Gastrocnemius medialis (tissue), 4 donors: ENCODE measurements at regions not wholly inside any gene's neighbourhood (a gene's known extent, or its start where the extent isn't known, plus 50 kb on each side); places are given as distances from the start of the nearest gene placed in this dataset.

Source experiments
- POLR2A ChIP-seq, 2 donors: fragments of 450-650 bp; IDR thresholded peaks; one replicate each; pipeline ENCODE4 v1.6.1; 2017; ENCODE audit warnings: antibody characterized with exemption in 2 of 2, mild to moderate bottlenecking in 2 of 2, moderate library complexity in 2 of 2
- TF ChIP-seq, protein P1 (sequence below), 5 experiments: fragments of 450-650 bp in 3 of 5; fragments of 200-600 bp in 2 of 5; sonication (generic) in 2 of 5; IDR thresholded peaks in 4 of 5; conservative IDR thresholded peaks in 1 of 5; 1 replicate in 4 of 5; 2 replicates in 1 of 5; pipeline ENCODE4 v1.5.1; 2016 to 2019; ENCODE audit warnings: antibody characterized with exemption in 5 of 5, mild to moderate bottlenecking in 3 of 5, moderate library complexity in 3 of 5

DNA sequence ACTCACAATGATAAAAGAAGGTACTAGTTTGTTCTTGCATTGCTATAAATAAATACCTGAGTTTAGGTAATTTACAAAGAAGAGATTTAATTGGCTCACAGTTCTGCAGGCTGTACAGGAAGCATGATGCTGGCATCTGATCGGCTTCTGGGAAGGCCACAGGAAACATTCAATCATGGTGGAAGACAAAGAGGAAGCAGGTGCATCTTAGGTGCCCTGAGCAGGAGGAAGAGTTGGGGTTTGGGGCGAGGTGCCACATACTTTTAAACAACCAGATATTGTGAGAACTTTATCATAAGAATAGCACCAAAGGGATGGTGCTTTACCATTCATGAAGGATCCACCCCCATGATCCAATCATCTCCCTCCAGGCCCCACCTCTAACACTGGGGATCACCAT is 752.6 kb upstream of the FLRT2 start:
- TF ChIP-seq, protein P1, sequence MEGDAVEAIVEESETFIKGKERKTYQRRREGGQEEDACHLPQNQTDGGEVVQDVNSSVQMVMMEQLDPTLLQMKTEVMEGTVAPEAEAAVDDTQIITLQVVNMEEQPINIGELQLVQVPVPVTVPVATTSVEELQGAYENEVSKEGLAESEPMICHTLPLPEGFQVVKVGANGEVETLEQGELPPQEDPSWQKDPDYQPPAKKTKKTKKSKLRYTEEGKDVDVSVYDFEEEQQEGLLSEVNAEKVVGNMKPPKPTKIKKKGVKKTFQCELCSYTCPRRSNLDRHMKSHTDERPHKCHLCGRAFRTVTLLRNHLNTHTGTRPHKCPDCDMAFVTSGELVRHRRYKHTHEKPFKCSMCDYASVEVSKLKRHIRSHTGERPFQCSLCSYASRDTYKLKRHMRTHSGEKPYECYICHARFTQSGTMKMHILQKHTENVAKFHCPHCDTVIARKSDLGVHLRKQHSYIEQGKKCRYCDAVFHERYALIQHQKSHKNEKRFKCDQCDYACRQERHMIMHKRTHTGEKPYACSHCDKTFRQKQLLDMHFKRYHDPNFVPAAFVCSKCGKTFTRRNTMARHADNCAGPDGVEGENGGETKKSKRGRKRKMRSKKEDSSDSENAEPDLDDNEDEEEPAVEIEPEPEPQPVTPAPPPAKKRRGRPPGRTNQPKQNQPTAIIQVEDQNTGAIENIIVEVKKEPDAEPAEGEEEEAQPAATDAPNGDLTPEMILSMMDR (IDR thresholded peaks at IDR 0.05 in 4 of 5, conservative IDR thresholded peaks at IDR 0.05 in 1 of 5), result no peak
- no peak for TF ChIP-seq POLR2A (IDR thresholded peaks at IDR 0.05)
